ENCODE measurements at regions not wholly inside any gene's neighbourhood (a gene's known extent, or its start where the extent isn't known, plus 50 kb on each side); places are given as distances from the start of the nearest gene placed in this dataset.

DNA sequence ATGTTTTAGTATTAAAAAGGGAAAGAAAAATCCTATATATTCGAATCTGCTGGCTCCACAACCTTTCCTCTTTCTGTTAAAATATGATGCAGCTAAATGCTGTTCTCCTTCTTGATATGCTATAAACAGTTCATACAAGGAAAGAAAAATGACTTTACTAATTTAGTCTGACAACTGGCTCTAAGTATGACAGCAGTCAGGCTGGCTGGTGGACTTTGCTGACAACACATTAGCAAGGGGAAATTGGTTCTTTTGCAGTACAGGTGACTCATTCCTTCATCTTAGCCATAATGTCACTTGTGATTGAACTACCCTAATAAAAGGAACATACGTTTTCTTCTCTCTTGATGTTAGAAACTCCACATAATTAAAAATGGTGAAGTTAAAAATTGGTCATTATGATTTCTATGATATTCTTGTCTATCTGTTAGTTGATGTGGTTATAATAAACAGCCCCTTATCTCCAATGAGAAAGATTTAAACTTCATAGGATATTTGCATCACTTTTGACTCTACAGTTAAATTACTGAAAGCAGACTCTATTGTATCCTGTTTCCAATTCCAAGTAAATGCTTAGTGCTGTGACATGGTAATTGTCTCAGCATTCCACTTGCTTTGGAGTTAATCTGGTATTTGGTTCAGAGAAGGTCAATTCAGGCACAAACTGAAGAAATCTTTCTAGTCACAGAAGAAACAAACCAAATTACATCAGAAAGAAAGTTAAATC, 315.3 kb upstream of the GULP1 start:
- Histone ChIP-seq H3K9me2 (replicated peaks; ENCODE audit: insufficient read depth, low read length) (no peaks in the 10 kb centered on the region), H3K9me3 (ENCODE audit: insufficient read depth, low read length) (no peaks in the 10 kb centered on the region), H3K4me2 (ENCODE audit: low read depth, low read length, poor library complexity, severe bottlenecking) (no peak overlapping the region), H4K20me1 (ENCODE audit: low read depth, low read length) (no peaks in the 10 kb centered on the region), H2AFZ (ENCODE audit: low read depth, low read length, severe bottlenecking) (no peak overlapping the region), H3K36me3 (ENCODE audit: low read length) (no peaks in the 10 kb centered on the region), H3K79me2 (ENCODE audit: insufficient read depth, low read length) (no peaks in the 10 kb centered on the region), H3K27ac (ENCODE audit: low read depth, low read length) (no peak overlapping the region), H3K4me3 (ENCODE audit: insufficient read depth, low read length, poor library complexity, severe bottlenecking) (no peak overlapping the region), H3K27me3 (ENCODE audit: low read length) (no peaks in the 10 kb centered on the region), H3F3A (ENCODE audit: insufficient read depth) (no peaks in the 10 kb centered on the region), H3K9ac (ENCODE audit: low read length) (no peak overlapping the region)
- no peak for TF ChIP-seq EZH2phosphoT487 (conservative IDR thresholded peaks at IDR 0.05; ENCODE audit: low read length)
- TF ChIP-seq, protein P1, sequence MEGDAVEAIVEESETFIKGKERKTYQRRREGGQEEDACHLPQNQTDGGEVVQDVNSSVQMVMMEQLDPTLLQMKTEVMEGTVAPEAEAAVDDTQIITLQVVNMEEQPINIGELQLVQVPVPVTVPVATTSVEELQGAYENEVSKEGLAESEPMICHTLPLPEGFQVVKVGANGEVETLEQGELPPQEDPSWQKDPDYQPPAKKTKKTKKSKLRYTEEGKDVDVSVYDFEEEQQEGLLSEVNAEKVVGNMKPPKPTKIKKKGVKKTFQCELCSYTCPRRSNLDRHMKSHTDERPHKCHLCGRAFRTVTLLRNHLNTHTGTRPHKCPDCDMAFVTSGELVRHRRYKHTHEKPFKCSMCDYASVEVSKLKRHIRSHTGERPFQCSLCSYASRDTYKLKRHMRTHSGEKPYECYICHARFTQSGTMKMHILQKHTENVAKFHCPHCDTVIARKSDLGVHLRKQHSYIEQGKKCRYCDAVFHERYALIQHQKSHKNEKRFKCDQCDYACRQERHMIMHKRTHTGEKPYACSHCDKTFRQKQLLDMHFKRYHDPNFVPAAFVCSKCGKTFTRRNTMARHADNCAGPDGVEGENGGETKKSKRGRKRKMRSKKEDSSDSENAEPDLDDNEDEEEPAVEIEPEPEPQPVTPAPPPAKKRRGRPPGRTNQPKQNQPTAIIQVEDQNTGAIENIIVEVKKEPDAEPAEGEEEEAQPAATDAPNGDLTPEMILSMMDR (IDR thresholded peaks at IDR 0.05; ENCODE audit: insufficient read depth, low read length, poor library complexity, severe bottlenecking): no peak

DNA sequence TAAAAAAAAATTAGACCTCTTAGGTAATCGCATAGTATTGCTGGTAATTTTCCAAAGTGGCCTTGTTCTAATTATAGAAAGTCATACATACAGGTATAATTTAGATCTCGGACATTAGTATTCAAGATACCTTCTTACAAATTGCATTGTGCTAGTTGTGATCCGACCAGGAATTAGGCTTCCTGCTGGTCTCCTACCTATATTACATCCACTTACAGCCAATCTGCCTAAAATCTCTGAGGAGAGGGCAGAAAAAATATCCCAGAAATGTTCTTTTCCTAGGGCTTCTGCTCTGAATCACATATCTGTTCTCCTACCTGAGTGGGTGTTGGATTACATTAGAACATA, 314.7 kb upstream of the GULP1 start:
- no peaks in the 10 kb centered on the region for H3K27me3 ChIP-seq (ENCODE audit: low read length)
- H3K9me3 ChIP-seq (ENCODE audit: insufficient read depth, low read length): no peaks in the 10 kb centered on the region
- H3K9ac ChIP-seq (ENCODE audit: low read length): no peak overlapping the region
- TF ChIP-seq, protein P1 (IDR thresholded peaks at IDR 0.05; ENCODE audit: insufficient read depth, low read length, poor library complexity, severe bottlenecking): no peak
- TF ChIP-seq EZH2phosphoT487 (conservative IDR thresholded peaks at IDR 0.05; ENCODE audit: low read length): no peak
- H4K20me1 ChIP-seq (ENCODE audit: low read depth, low read length): no peaks in the 10 kb centered on the region
- H3K36me3 ChIP-seq (ENCODE audit: low read length): no peaks in the 10 kb centered on the region
- H3F3A ChIP-seq (ENCODE audit: insufficient read depth): no peaks in the 10 kb centered on the region
- no peak overlapping the region for H3K4me2 ChIP-seq (ENCODE audit: low read depth, low read length, poor library complexity, severe bottlenecking)
- no peak overlapping the region for H3K27ac ChIP-seq (ENCODE audit: low read depth, low read length)
- H3K79me2 ChIP-seq (ENCODE audit: insufficient read depth, low read length): no peaks in the 10 kb centered on the region
- H3K4me3 ChIP-seq (ENCODE audit: insufficient read depth, low read length, poor library complexity, severe bottlenecking): no peak overlapping the region
- H3K9me2 ChIP-seq (replicated peaks; ENCODE audit: insufficient read depth, low read length): no peaks in the 10 kb centered on the region
- no peak overlapping the region for H2AFZ ChIP-seq (ENCODE audit: low read depth, low read length, severe bottlenecking)

DNA sequence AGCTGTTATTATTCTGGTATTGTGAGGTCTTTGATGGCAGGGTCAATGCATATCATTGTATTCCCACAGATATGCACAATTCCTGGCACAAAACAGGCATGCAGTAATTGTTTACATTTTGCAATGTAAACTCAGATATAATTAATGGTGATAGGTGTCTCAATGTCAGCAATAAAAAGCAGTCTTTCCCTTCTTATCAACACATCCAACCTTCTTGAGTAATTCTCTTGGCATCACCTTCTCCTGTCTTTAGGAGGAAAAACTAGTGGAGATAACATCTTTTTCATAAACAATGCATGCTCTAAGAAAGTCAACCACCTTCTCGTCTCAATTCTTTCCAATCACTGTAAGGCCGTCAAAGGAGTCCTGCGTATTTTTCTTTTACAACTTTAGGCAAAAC, 313.3 kb upstream of the GULP1 start:
- Histone ChIP-seq H3K79me2 (ENCODE audit: insufficient read depth, low read length) (no peaks in the 10 kb centered on the region), H3K4me3 (ENCODE audit: insufficient read depth, low read length, poor library complexity, severe bottlenecking) (no peak overlapping the region), H3K27me3 (ENCODE audit: low read length) (no peaks in the 10 kb centered on the region), H3K4me2 (ENCODE audit: low read depth, low read length, poor library complexity, severe bottlenecking) (no peak overlapping the region), H3K36me3 (ENCODE audit: low read length) (no peaks in the 10 kb centered on the region), H3K27ac (ENCODE audit: low read depth, low read length) (no peak overlapping the region), H3K9me3 (ENCODE audit: insufficient read depth, low read length) (no peaks in the 10 kb centered on the region), H3F3A (ENCODE audit: insufficient read depth) (no peaks in the 10 kb centered on the region), H4K20me1 (ENCODE audit: low read depth, low read length) (no peaks in the 10 kb centered on the region), H2AFZ (ENCODE audit: low read depth, low read length, severe bottlenecking) (no peak overlapping the region), H3K9ac (ENCODE audit: low read length) (no peak overlapping the region), H3K9me2 (replicated peaks; ENCODE audit: insufficient read depth, low read length) (no peaks in the 10 kb centered on the region)
- no peak for TF ChIP-seq EZH2phosphoT487 (conservative IDR thresholded peaks at IDR 0.05; ENCODE audit: low read length)
- TF ChIP-seq, protein P1 (IDR thresholded peaks at IDR 0.05; ENCODE audit: insufficient read depth, low read length, poor library complexity, severe bottlenecking): no peak
